ENCODE measurements at regions not wholly inside any gene's neighbourhood (a gene's known extent, or its start where the extent isn't known, plus 50 kb on each side); places are given as distances from the start of the nearest gene placed in this dataset.

GRCh38 chr10:78492424-78492823 is 458.8 kb downstream of the RPS24 start:
- Histone ChIP-seq H3K4me3 (no peak overlapping the region), H3K27me3 (no peaks in the 10 kb centered on the region), H3K9me3 (peaks cover 0 to 6% of the 10 kb centered on the region in 2 donors), H3K4me1 (no peaks in the 10 kb centered on the region), H3K36me3 (no peaks in the 10 kb centered on the region), H3K27ac (no peak overlapping the region)
- no peak for TF ChIP-seq CTCF (IDR thresholded peaks at IDR 0.05)
- DNase-seq (no peak), ATAC-seq (no peak)
- intact Hi-C loops (cut with DNase I): no loop called here

- no peaks in the 10 kb centered on the region for H3K27me3 ChIP-seq
- ATAC-seq: no peak
Measured at GRCh38 chr10:78494179-78494578, 460.5 kb downstream of the RPS24 start.

DNA sequence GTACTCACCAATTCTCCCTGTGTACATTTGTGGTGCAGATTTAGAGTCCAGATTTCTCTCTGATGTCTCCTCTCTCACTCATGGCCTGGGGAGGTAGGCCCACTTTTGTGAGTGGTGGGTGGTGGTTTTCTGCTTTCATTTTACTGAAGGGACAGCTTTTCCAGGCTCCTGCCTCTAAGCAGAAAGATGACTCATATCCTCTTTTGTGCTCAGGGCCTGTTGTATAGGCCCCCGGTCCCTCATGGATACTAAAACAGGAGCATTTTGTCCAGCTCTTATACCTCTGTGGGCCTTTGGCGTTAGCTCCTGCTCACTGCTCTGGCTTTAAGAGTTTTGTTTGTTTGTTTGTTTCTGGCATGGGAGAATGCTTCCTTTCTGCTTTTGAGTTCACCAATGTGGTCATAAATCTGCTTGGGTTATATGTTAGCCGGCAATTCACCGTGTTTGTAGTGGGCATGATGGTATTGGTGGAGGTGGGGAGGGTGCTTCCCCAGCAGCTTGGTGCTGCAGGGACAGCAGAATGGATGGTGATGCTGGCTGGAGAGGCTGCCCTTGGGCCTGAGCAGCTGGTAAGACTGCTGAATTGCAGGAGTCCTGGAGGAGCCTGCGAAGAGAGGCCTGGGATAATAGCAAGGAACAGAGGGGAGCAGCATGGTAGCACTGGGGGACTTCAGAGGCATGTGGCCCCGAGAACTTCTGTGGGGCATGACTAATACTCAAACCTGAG is 468.7 kb downstream of the RPS24 start:
- H3K36me3 ChIP-seq: no peaks in the 10 kb centered on the region
- no peaks in the 10 kb centered on the region for H3K4me1 ChIP-seq
- TF ChIP-seq CTCF (IDR thresholded peaks at IDR 0.05): no peak
- H3K4me3 ChIP-seq: no peak overlapping the region
- intact Hi-C loops (cut with DNase I): no loop called here
- no peaks in the 10 kb centered on the region for H3K9me3 ChIP-seq
- DNase-seq (no peak), ATAC-seq (no peak)
- no peaks in the 10 kb centered on the region for H3K27me3 ChIP-seq
- H3K27ac ChIP-seq: no peak overlapping the region

More at GRCh38 chr10:78494179-78494578, 460.5 kb downstream of the RPS24 start:
- DNase-seq: no peak
- H3K9me3 ChIP-seq: peaks cover 0 to 6% of the 10 kb centered on the region in 2 donors
- H3K4me1 ChIP-seq: no peaks in the 10 kb centered on the region
- no peaks in the 10 kb centered on the region for H3K36me3 ChIP-seq
- H3K4me3 ChIP-seq: no peak overlapping the region
- TF ChIP-seq CTCF (IDR thresholded peaks at IDR 0.05): no peak
- intact Hi-C loops (cut with DNase I): no loop called here
- no peak overlapping the region for H3K27ac ChIP-seq

DNA sequence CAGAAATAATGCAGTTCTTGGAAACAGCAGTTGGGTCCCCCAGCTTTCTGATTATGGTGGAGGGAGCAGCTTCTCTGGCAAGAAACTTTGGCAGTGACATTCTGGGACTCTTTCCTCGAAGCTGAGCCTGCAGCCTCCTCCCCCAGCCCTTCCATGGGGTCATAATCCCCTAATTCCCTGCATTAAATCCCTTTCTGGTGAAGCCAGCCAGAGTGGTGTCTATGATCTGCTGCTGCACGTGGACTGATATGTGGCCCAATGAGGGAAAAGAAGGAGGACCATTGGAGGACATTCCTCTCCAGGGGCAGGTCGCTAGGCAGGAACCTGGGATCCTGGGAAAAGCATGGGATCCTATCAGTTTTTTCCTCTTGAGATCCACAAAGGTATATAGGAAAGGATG is 470.5 kb downstream of the RPS24 start:
- TF ChIP-seq CTCF (IDR thresholded peaks at IDR 0.05): no peak
- no peak overlapping the region for H3K27ac ChIP-seq
- intact Hi-C loops (cut with DNase I): no loop called here
- H3K9me3 ChIP-seq: no peaks in the 10 kb centered on the region
- no peak overlapping the region for H3K4me3 ChIP-seq
- no peaks in the 10 kb centered on the region for H3K4me1 ChIP-seq
- H3K36me3 ChIP-seq: no peaks in the 10 kb centered on the region
- H3K27me3 ChIP-seq: no peaks in the 10 kb centered on the region
- ATAC-seq (no peak), DNase-seq (no peak)

DNA sequence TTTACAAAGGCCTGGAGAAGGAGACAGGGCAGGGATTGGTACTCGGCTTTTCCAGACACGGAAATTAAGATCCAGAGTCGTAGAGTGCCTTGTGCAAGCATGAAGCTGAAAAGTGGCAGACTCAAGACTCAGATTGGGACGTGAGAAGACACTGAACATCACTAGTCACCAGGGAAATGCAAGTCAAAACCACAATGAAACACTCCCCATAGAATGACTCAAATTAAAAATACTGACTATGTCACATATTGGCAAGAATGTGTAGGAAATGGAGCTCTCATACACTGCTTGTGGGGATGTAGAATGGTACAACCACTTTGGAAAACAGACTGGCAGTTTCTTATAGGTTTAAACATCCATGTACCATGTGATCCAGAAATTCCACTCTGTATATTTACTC is 472.0 kb downstream of the RPS24 start:
- Histone ChIP-seq H3K4me1 (no peaks in the 10 kb centered on the region), H3K9me3 (no peaks in the 10 kb centered on the region), H3K27ac (no peak overlapping the region), H3K4me3 (no peak overlapping the region), H3K36me3 (no peaks in the 10 kb centered on the region), H3K27me3 (no peaks in the 10 kb centered on the region)
- no peak for TF ChIP-seq CTCF (IDR thresholded peaks at IDR 0.05)
- no peak for DNase-seq
- no peak for ATAC-seq
- intact Hi-C loops (cut with DNase I): no loop called here

Measured in left lung (tissue), 4 donors.